ENCODE measurements at regions not wholly inside any gene's neighbourhood (a gene's known extent, or its start where the extent isn't known, plus 50 kb on each side); places are given as distances from the start of the nearest gene placed in this dataset.

DNA sequence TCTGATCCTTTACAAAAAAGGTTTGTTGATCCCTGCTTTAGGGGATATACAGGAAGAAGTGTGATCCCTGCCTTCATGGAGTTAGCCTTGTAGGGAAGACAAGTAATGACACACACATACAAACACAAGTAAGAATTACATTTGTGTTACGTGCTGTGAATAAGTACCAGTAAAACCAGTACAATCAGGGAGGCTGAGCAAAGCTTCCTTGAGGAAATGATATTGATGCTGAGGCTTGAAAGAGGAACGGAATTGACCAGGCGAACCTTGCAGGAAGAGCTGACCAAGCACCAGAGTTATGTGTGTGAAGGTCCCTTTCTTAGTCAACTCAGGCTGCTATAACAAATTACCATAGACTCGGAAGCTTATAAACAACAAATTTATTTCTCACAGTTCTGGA is 83.6 kb upstream of the CACUL1 start:
- TF ChIP-seq, protein P1, sequence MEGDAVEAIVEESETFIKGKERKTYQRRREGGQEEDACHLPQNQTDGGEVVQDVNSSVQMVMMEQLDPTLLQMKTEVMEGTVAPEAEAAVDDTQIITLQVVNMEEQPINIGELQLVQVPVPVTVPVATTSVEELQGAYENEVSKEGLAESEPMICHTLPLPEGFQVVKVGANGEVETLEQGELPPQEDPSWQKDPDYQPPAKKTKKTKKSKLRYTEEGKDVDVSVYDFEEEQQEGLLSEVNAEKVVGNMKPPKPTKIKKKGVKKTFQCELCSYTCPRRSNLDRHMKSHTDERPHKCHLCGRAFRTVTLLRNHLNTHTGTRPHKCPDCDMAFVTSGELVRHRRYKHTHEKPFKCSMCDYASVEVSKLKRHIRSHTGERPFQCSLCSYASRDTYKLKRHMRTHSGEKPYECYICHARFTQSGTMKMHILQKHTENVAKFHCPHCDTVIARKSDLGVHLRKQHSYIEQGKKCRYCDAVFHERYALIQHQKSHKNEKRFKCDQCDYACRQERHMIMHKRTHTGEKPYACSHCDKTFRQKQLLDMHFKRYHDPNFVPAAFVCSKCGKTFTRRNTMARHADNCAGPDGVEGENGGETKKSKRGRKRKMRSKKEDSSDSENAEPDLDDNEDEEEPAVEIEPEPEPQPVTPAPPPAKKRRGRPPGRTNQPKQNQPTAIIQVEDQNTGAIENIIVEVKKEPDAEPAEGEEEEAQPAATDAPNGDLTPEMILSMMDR (IDR thresholded peaks at IDR 0.05), result no peak
- TF ChIP-seq POLR2AphosphoS5 (IDR thresholded peaks at IDR 0.05; ENCODE audit: low read depth, low read length) (no peak), ELF1 (IDR thresholded peaks at IDR 0.05) (no peak), RCOR1 (IDR thresholded peaks at IDR 0.05; ENCODE audit: low read length) (no peak), RFX5 (IDR thresholded peaks at IDR 0.05; ENCODE audit: low read length) (no peak), YY1 (IDR thresholded peaks at IDR 0.05; ENCODE audit: low read depth) (no peak), GABPA (IDR thresholded peaks at IDR 0.05; ENCODE audit: low read depth) (no peak), TAF1 (IDR thresholded peaks at IDR 0.05; ENCODE audit: borderline replicate concordance, low read depth, low read length) (no peak), EP300 (IDR thresholded peaks at IDR 0.05; ENCODE audit: borderline replicate concordance in 1 of 2, low read depth in 1 of 2, low read length in 1 of 2) (no peak), CHD2 (IDR thresholded peaks at IDR 0.05; ENCODE audit: low read length, partially characterized antibody) (no peak), GATA2 (CRISPR knock-in tag; IDR thresholded peaks at IDR 0.05) (no peak)
- TF ChIP-seq, protein P2, sequence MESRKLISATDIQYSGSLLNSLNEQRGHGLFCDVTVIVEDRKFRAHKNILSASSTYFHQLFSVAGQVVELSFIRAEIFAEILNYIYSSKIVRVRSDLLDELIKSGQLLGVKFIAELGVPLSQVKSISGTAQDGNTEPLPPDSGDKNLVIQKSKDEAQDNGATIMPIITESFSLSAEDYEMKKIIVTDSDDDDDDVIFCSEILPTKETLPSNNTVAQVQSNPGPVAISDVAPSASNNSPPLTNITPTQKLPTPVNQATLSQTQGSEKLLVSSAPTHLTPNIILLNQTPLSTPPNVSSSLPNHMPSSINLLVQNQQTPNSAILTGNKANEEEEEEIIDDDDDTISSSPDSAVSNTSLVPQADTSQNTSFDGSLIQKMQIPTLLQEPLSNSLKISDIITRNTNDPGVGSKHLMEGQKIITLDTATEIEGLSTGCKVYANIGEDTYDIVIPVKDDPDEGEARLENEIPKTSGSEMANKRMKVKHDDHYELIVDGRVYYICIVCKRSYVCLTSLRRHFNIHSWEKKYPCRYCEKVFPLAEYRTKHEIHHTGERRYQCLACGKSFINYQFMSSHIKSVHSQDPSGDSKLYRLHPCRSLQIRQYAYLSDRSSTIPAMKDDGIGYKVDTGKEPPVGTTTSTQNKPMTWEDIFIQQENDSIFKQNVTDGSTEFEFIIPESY (IDR thresholded peaks at IDR 0.05; ENCODE audit: borderline replicate concordance, low read depth), result no peak
- TF ChIP-seq, protein P3, sequence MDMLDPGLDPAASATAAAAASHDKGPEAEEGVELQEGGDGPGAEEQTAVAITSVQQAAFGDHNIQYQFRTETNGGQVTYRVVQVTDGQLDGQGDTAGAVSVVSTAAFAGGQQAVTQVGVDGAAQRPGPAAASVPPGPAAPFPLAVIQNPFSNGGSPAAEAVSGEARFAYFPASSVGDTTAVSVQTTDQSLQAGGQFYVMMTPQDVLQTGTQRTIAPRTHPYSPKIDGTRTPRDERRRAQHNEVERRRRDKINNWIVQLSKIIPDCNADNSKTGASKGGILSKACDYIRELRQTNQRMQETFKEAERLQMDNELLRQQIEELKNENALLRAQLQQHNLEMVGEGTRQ (IDR thresholded peaks at IDR 0.05; ENCODE audit: borderline replicate concordance, low read depth, low read length), result no peak
- TF ChIP-seq, protein P4, sequence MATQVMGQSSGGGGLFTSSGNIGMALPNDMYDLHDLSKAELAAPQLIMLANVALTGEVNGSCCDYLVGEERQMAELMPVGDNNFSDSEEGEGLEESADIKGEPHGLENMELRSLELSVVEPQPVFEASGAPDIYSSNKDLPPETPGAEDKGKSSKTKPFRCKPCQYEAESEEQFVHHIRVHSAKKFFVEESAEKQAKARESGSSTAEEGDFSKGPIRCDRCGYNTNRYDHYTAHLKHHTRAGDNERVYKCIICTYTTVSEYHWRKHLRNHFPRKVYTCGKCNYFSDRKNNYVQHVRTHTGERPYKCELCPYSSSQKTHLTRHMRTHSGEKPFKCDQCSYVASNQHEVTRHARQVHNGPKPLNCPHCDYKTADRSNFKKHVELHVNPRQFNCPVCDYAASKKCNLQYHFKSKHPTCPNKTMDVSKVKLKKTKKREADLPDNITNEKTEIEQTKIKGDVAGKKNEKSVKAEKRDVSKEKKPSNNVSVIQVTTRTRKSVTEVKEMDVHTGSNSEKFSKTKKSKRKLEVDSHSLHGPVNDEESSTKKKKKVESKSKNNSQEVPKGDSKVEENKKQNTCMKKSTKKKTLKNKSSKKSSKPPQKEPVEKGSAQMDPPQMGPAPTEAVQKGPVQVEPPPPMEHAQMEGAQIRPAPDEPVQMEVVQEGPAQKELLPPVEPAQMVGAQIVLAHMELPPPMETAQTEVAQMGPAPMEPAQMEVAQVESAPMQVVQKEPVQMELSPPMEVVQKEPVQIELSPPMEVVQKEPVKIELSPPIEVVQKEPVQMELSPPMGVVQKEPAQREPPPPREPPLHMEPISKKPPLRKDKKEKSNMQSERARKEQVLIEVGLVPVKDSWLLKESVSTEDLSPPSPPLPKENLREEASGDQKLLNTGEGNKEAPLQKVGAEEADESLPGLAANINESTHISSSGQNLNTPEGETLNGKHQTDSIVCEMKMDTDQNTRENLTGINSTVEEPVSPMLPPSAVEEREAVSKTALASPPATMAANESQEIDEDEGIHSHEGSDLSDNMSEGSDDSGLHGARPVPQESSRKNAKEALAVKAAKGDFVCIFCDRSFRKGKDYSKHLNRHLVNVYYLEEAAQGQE (IDR thresholded peaks at IDR 0.05; ENCODE audit: low read depth, low read length), result no peak
